ENCODE measurements at regions not wholly inside any gene's neighbourhood (a gene's known extent, or its start where the extent isn't known, plus 50 kb on each side); places are given as distances from the start of the nearest gene placed in this dataset.

- TF ChIP-seq CTCF (conservative IDR thresholded peaks at IDR 0.05) (no peak), ZFX (IDR thresholded peaks at IDR 0.05) (no peak)
Measured at GRCh38 chr6:23350752-23351453, 775.1 kb upstream of the NRSN1 start.
